HG02884 (cell line): ENCODE measurements at regions not wholly inside any gene's neighbourhood (a gene's known extent, or its start where the extent isn't known, plus 50 kb on each side); places are given as distances from the start of the nearest gene placed in this dataset.
"Not testable (repeated sequence)": the region's sequence is repeated elsewhere in the genome, so short reads cannot be mapped to it uniquely, and the experiment has no call there.

Experiments used
- ATAC-seq: cut with Tn5 transposase; IDR thresholded peaks from one replicate; pipeline ENCODE4 v1.9.1; 2021; ENCODE audit warnings: mild to moderate bottlenecking, moderate library complexity; ENCODE audit not compliant: unreplicated experiment

- ATAC-seq: no peak
Measured at GRCh38 chr15:79602180-79602579, 170.0 kb downstream of the MINAR1 start.

- no peak for ATAC-seq
Measured at GRCh38 chr15:79602731-79603130, 170.6 kb downstream of the MINAR1 start.

GRCh38 chr15:79606831-79607355 lies 174.8 kb downstream of the MINAR1 start:
- no peak for ATAC-seq

GRCh38 chr15:79608066-79608864 lies 176.1 kb downstream of the MINAR1 start:
- no peak for ATAC-seq

GRCh38 chr15:79609506-79609905 lies 177.4 kb downstream of the MINAR1 start:
- no peak for ATAC-seq

GRCh38 chr15:79610021-79610420 lies 177.9 kb downstream of the MINAR1 start:
- no peak for ATAC-seq

GRCh38 chr15:79615754-79616153 lies 183.6 kb downstream of the MINAR1 start:
- no peak for ATAC-seq

GRCh38 chr15:79617071-79617470 lies 184.9 kb downstream of the MINAR1 start:
- ATAC-seq: no peak

- ATAC-seq: no peak
Measured at GRCh38 chr15:79620112-79620857, 188.1 kb downstream of the MINAR1 start.

GRCh38 chr15:79621805-79622204 lies 189.7 kb downstream of the MINAR1 start:
- ATAC-seq: not testable (repeated sequence)

- ATAC-seq: no peak
Measured at GRCh38 chr15:79623488-79623887, 191.4 kb downstream of the MINAR1 start.

- ATAC-seq: no peak
Measured at GRCh38 chr15:79629687-79630086, 197.6 kb downstream of the MINAR1 start.

- ATAC-seq: no peak
Measured at GRCh38 chr15:79632457-79632856, 200.3 kb downstream of the MINAR1 start.

- ATAC-seq: no peak
Measured at GRCh38 chr15:79635149-79635771, 203.1 kb downstream of the MINAR1 start.

GRCh38 chr15:79635897-79636561 lies 203.9 kb downstream of the MINAR1 start:
- no peak for ATAC-seq

- ATAC-seq: no peak
Measured at GRCh38 chr15:79640206-79640605, 208.1 kb downstream of the MINAR1 start.

- no peak for ATAC-seq
Measured at GRCh38 chr15:79641841-79642240, 209.7 kb downstream of the MINAR1 start.

GRCh38 chr15:79643393-79643792 lies 211.3 kb downstream of the MINAR1 start:
- ATAC-seq: no peak

GRCh38 chr15:79644091-79644490 lies 212.0 kb downstream of the MINAR1 start:
- ATAC-seq: no peak

GRCh38 chr15:79652972-79653371 lies 220.8 kb downstream of the MINAR1 start:
- ATAC-seq: not testable (repeated sequence)

- ATAC-seq: no peak
Measured at GRCh38 chr15:79653533-79653932, 221.4 kb downstream of the MINAR1 start.
